IPS DF 4.7 (cell line): ENCODE measurements at regions not wholly inside any gene's neighbourhood (a gene's known extent, or its start where the extent isn't known, plus 50 kb on each side); places are given as distances from the start of the nearest gene placed in this dataset.
"Not testable (repeated sequence)": the region's sequence is repeated elsewhere in the genome, so short reads cannot be mapped to it uniquely, and the experiment has no call there.

Source experiments
- DNase-seq: peaks from one replicate; pipeline ENCODE4 v3.0.0-alpha.2; 2013; ENCODE audit warnings: low spot score; ENCODE audit errors: extremely low read depth

DNA sequence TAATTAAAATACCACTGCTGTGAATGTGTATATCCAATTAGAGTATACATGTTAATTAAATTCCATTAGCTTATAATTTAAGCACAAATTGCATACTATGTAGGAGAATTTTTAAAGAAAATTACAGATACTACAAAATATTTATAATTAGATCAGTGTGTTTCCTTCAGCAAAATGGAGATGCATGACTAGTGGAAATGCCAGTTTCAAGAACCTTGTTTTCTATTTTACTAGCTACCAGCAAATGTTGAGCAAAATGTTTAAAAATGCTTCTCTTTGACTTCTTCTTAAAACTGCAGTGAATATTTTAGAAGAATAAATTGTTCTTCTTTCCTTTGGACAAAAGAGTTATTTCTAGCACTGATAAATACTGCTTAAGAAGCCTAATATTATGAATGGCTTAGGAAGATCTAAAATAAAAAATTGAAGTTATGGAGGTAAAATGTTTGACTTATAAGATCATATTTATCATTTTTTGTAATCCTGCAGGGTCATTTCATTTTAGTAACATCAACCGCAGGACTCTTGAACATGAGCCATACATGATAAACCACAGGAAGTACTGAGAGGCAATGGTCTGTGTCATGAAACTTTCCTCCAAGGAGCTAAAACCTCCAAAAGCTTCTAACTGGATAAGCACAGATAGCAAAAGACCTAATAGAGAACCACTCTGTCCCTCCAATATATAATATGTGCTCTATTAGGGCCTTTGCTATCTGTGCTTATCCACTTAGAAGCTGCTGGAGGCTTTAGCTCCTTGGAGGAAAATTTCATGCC, 1066.0 kb upstream of the CELF2 start:
- DNase-seq, result no peak

DNA sequence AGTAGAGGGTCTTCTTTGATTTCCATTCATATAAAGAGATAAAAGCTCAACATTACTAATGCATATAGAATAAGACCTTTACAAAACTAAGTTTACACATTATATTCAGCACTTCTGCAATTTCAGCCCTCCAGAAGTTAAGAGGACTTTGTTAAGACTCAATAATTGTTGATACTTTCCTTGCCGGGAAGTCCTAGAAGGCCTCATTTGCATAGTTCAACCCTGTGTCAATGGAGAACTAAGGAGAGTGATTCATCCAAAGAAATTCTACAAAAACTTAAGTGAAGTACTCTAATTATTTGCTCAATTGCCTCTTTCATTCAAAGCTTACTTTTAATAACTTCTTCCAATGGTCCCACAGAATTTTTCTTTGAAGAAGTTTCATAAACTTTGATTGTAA, 1060.3 kb upstream of the CELF2 start:
- DNase-seq, result no peak

- not testable (repeated sequence) for DNase-seq
These were observed 1059.8 kb upstream of the CELF2 start for GRCh38 chr10:9957876-9958275.

DNA sequence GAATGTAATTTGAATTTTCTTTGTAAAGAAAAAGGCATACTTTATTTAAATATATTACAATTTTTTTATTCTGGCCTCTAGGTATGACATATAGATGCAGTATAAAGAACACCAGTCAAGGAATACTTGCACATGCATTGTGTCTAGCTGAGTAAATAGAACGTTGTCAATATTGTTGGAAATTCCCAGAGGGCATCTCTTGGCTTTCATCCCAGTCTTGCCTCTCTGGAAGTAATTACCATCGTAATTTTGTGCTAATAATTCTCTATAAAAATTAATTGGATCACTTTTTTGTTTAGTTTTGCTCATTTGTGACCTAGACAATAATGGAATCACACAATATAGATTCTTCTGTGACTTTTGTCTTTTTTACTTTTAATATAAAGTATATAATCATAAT, 1052.3 kb upstream of the CELF2 start:
- DNase-seq, result no peak

DNA sequence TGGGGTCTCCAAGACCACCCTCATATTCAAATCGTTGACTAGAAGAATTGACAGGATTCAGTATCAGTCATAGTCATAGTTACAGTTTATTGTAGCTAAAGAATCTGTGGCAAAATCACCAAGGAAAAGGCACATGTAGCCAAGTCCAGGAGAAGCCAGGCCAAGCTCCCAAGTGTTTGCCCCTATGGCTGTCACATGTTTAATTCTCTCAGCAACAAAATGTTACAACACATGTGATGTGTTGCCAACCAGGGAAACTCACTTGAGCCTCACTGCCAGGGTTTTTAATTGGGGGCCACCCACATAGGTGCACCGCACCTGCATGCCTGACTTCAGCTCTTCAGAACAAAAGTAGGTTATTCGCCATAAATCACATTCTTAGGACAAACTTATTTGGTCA, 1030.9 kb upstream of the CELF2 start:
- no peak for DNase-seq

- no peak for DNase-seq
These were observed 1030.5 kb upstream of the CELF2 start for GRCh38 chr10:9987197-9987596.

DNA sequence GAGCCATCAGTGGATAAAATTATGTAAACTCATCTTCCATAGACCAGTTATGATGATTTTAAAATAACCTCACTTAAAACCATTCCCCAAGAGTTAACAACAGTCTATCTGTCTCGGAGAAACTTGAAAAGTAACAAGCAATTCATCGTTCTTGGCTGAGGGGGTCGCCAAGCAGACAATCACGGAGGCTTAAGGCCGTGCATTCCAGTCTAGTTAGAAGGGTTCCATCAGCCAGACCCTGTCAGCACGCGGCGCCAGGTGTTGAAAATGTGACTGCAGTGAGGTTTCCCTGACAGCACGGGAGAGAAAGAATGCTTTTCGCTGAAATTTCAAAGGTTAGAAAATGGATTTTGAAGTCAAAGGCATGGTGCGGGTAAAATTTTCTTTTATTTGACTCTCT, 1025.0 kb upstream of the CELF2 start:
- peak; percentile 1 for DNase-seq

DNA sequence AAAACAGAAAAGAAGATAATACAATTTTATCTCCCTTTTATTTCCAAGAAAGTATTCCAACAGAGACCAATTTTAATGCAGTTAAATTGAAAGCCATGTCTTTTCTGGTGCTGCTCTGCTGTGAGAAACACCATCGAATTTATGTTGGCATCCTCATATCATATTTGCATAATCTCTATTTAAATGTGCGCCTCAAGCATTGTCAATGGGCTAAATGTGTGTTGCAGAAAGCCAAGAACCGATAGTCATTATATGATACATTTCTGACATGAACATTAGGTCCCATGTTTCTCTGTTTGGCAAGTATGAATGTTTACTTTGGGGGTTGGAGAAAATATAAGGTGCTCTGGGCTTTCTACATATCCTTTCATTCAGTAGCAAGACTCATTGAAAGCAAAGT, 1023.5 kb upstream of the CELF2 start:
- no peak for DNase-seq

DNA sequence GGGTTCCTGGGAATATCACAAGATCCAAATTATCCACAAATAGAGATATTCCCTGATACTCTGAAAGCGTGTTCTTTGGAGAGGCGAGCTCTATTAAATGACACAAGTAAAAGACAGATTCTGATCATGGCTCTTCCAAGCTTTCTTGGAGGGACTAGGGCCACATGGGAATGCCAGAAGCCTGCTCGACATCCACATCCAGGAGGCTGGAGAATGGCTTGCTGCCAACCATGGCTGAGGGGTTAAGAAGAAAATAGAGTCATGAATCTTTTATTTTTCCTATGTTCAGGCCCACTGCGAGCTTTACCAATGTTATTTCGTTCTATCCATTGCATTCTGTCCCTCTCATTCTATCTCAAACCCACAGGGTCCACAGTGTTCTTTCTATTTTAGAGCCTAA, 1018.0 kb upstream of the CELF2 start:
- no peak for DNase-seq

- DNase-seq, result no peak
These were observed 1009.7 kb upstream of the CELF2 start for GRCh38 chr10:10007957-10008356.

DNA sequence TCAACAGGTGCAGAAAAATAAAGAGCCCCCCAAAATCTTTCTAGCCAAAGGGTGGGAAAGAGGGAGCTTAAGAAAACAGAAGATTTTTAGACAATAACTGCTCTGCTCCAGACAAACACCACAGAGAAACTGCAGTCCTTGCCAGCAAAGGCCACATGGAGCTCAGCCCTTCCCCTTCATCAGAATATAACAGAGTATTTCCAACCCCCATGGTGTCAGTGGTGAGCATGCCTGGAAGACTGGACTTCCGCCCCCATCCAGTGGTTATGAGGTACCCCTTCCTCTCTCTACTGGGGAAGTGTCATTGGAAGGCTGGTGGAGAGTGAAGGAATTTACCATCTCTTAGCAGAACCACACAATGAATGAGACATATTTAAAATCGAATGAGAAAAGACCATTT, 1007.3 kb upstream of the CELF2 start:
- no peak for DNase-seq

- DNase-seq, result no peak
These were observed 1002.8 kb upstream of the CELF2 start for GRCh38 chr10:10014846-10015245.

- no peak for DNase-seq
These were observed 1000.0 kb upstream of the CELF2 start for GRCh38 chr10:10017716-10018115.

DNA sequence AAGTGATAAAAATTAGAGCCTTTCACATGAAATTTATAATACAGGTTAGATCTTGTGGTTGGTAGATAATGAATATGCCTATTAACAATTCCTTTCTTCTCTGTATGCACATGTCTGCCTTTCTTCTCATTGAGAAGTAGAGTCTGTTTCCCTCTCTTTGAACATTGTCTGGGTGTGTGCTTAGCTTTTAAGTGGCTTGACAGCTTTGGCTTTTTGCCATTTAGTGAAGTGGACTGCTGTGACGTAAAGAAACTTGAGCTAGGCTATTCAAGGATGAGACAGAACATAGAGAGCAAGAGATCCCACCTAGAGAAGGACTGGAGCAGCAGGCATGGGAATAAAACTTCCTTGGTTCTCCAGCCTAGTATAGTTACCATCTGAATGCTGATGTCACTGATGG, 996.7 kb upstream of the CELF2 start:
- DNase-seq, result no peak

GRCh38 chr10:10032991-10033390, 984.7 kb upstream of the CELF2 start:
- DNase-seq, result no peak

DNA sequence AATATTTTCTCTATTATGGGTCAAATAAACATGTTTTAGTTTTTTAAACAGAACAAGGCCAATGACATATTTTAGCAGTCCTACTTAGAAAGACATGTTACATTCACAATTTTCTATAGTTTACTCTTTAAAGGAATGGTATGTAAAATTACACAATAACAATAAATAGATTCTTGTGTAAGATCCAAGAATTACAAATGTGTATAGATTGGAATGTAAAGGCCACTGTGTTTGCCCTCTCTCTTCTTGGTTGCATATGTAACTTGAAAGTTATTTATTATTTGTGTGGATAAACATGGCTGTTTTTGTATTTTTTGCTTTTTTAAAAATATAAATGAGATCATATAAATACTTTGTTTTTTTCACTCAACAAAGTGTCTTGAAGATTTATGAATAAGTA, 979.3 kb upstream of the CELF2 start:
- no peak for DNase-seq

- no peak for DNase-seq
These were observed 978.1 kb upstream of the CELF2 start for GRCh38 chr10:10039595-10039994.

GRCh38 chr10:10043083-10043482, 974.6 kb upstream of the CELF2 start:
- DNase-seq, result no peak

- no peak for DNase-seq
These were observed 972.5 kb upstream of the CELF2 start for GRCh38 chr10:10044922-10045764.

DNA sequence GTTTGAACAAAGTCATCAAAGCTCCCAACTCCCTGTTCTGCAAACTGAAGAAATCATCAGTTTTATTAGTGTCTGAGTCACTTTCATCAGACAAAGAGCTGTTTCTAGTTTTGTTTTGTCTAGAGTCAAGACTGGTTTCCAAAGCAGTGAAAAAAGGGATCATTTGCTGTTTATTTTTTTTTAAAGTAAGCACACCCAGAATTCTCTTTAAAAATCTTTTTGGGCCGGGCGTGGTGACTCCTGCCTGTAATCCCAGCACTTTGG, 972.0 kb upstream of the CELF2 start:
- DNase-seq, result no peak

GRCh38 chr10:10047426-10047825, 970.2 kb upstream of the CELF2 start:
- no peak for DNase-seq

DNA sequence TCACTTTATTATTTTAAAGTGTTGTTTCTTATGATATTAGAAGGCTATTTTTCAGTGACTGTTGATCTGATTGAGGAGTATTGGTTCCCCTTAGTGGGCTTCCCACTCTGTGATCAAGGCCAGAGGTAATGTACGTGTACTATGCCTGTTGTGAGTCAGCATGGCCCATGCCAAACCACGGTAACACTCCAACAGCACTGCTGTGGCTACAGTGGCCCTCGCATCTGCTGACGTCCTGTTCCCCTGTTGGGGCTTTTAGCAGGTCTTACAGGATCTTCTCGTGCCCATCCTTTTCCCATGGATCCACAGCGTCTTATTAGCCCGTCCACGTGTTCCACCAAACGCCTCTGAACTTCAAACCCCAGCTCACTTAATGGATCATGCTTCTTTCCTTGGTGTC, 964.6 kb upstream of the CELF2 start:
- DNase-seq, result no peak

DNA sequence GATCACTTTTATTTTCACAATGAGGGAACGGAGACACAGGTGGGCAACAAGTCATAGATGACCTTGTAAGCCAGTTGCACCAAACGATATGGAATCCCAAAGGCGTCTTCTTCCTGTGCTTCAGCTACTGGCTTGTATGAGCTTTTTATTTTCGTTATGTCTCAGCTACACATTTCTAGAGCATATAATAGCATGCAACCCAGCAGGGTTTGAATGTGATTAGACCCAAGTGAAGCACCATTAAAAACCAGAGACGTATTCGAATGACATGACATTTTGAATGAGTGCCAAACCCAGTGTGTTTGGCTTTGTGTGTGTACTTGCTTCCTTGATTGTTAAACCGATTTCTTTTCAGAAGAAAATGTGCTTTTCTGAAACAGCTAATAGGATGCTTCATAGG, 963.2 kb upstream of the CELF2 start:
- no peak for DNase-seq
